Effector memory CD4-positive, alpha-beta T cell (primary cell): ENCODE measurements at regions not wholly inside any gene's neighbourhood (a gene's known extent, or its start where the extent isn't known, plus 50 kb on each side); places are given as distances from the start of the nearest gene placed in this dataset.

Experiments used
- DNase-seq, 3 donors: peaks; one replicate each; pipeline ENCODE4 v3.0.0-alpha.2; 2020
- H3K27ac ChIP-seq: 2 replicates; pipeline ENCODE4 v1.7.0; 2013; ENCODE audit warnings: mild to moderate bottlenecking, low read length, moderate library complexity; ENCODE audit not compliant: insufficient read depth, poor library complexity, severe bottlenecking
- H3K27me3 ChIP-seq: replicated peaks from 2 replicates; pipeline ENCODE4 v1.7.0; 2013; ENCODE audit warnings: mild to moderate bottlenecking, low read length; ENCODE audit not compliant: insufficient read depth, control insufficient read depth, poor library complexity, severe bottlenecking
- H3K36me3 ChIP-seq: 2 replicates; pipeline ENCODE4 v1.7.0; 2013; ENCODE audit warnings: mild to moderate bottlenecking, low read length, moderate library complexity; ENCODE audit not compliant: control insufficient read depth, insufficient read depth
- H3K4me1 ChIP-seq: 2 replicates; pipeline ENCODE4 v1.7.0; 2013; ENCODE audit warnings: low read length, mild to moderate bottlenecking; ENCODE audit not compliant: control insufficient read depth, insufficient read depth, poor library complexity, severe bottlenecking
- H3K4me3 ChIP-seq: 2 replicates; pipeline ENCODE4 v1.7.0; 2013; ENCODE audit warnings: low read length, low read depth, mild to moderate bottlenecking; ENCODE audit not compliant: insufficient read depth, poor library complexity, severe bottlenecking
- H3K9me3 ChIP-seq: 2 replicates; pipeline ENCODE4 v1.7.0; 2013; ENCODE audit warnings: mild to moderate bottlenecking, low read length, moderate library complexity; ENCODE audit not compliant: control insufficient read depth

- Histone ChIP-seq H3K4me1 (no peaks in the 10 kb centered on the region), H3K9me3 (no peaks in the 10 kb centered on the region), H3K4me3 (no peak overlapping the region), H3K36me3 (no peaks in the 10 kb centered on the region), H3K27ac (no peak overlapping the region), H3K27me3 (no peaks in the 10 kb centered on the region)
- no peak for DNase-seq
Observed at GRCh38 chr4:65893957-65894755, 223.9 kb upstream of the EPHA5 start.

- Histone ChIP-seq H3K27ac (no peak overlapping the region), H3K4me1 (no peaks in the 10 kb centered on the region), H3K4me3 (no peak overlapping the region), H3K36me3 (no peaks in the 10 kb centered on the region), H3K9me3 (no peaks in the 10 kb centered on the region), H3K27me3 (no peaks in the 10 kb centered on the region)
- DNase-seq = no peak
Observed at GRCh38 chr4:65893271-65893670, 223.0 kb upstream of the EPHA5 start.

GRCh38 chr4:65880594-65880993, 210.3 kb upstream of the EPHA5 start:
- no peak overlapping the region for H3K4me3 ChIP-seq
- no peaks in the 10 kb centered on the region for H3K9me3 ChIP-seq
- no peak overlapping the region for H3K27ac ChIP-seq
- H3K27me3 ChIP-seq = no peaks in the 10 kb centered on the region
- H3K4me1 ChIP-seq = no peaks in the 10 kb centered on the region
- no peak for DNase-seq
- no peaks in the 10 kb centered on the region for H3K36me3 ChIP-seq

- no peak for DNase-seq
- Histone ChIP-seq H3K4me3 (no peak overlapping the region), H3K27me3 (no peaks in the 10 kb centered on the region), H3K27ac (no peak overlapping the region), H3K36me3 (no peaks in the 10 kb centered on the region), H3K4me1 (no peaks in the 10 kb centered on the region), H3K9me3 (no peaks in the 10 kb centered on the region)
Observed at GRCh38 chr4:65868096-65868824, 198.0 kb upstream of the EPHA5 start.

- no peaks in the 10 kb centered on the region for H3K4me1 ChIP-seq
- no peaks in the 10 kb centered on the region for H3K36me3 ChIP-seq
- no peaks in the 10 kb centered on the region for H3K9me3 ChIP-seq
- H3K27me3 ChIP-seq = no peaks in the 10 kb centered on the region
- no peak overlapping the region for H3K27ac ChIP-seq
- H3K4me3 ChIP-seq = no peak overlapping the region
- DNase-seq = no peak
Observed at GRCh38 chr4:65865489-65865888, 195.2 kb upstream of the EPHA5 start.

GRCh38 chr4:65861993-65862392, 191.7 kb upstream of the EPHA5 start:
- Histone ChIP-seq H3K4me1 (no peaks in the 10 kb centered on the region), H3K27me3 (no peaks in the 10 kb centered on the region), H3K4me3 (no peak overlapping the region), H3K27ac (no peak overlapping the region), H3K9me3 (no peaks in the 10 kb centered on the region), H3K36me3 (no peaks in the 10 kb centered on the region)
- DNase-seq = no peak

- no peak overlapping the region for H3K4me3 ChIP-seq
- H3K27me3 ChIP-seq = no peaks in the 10 kb centered on the region
Observed at GRCh38 chr4:65845199-65845773, 175.0 kb upstream of the EPHA5 start.

GRCh38 chr4:65839164-65839931, 169.1 kb upstream of the EPHA5 start:
- H3K36me3 ChIP-seq = no peaks in the 10 kb centered on the region
- H3K4me1 ChIP-seq = no peaks in the 10 kb centered on the region
- H3K4me3 ChIP-seq = no peak overlapping the region
- no peaks in the 10 kb centered on the region for H3K27me3 ChIP-seq
- no peak overlapping the region for H3K27ac ChIP-seq
- no peak for DNase-seq
- H3K9me3 ChIP-seq = no peaks in the 10 kb centered on the region

More at GRCh38 chr4:65845199-65845773, 175.0 kb upstream of the EPHA5 start:
- Histone ChIP-seq H3K27ac (no peak overlapping the region), H3K4me1 (no peaks in the 10 kb centered on the region), H3K9me3 (no peaks in the 10 kb centered on the region), H3K36me3 (no peaks in the 10 kb centered on the region)
- DNase-seq = no peak

- Histone ChIP-seq H3K4me1 (no peaks in the 10 kb centered on the region), H3K36me3 (no peaks in the 10 kb centered on the region), H3K27me3 (no peaks in the 10 kb centered on the region), H3K9me3 (no peaks in the 10 kb centered on the region), H3K4me3 (no peak overlapping the region), H3K27ac (no peak overlapping the region)
- no peak for DNase-seq
Observed at GRCh38 chr4:65834707-65835106, 164.4 kb upstream of the EPHA5 start.
